Omental fat pad (tissue), 3 donors: ENCODE measurements at regions not wholly inside any gene's neighbourhood (a gene's known extent, or its start where the extent isn't known, plus 50 kb on each side); places are given as distances from the start of the nearest gene placed in this dataset.
A peak's percentile ranks its signal among the peaks of the same experiment; 100 is the strongest.
"Not testable (repeated sequence)": the region's sequence is repeated elsewhere in the genome, so short reads cannot be mapped to it uniquely, and the experiment has no call there.

Experiments used
- ATAC-seq: fragments of 150-250 bp; one replicate; pipeline ENCODE4 v1.9.1; 2016; ENCODE audit warnings: mild to moderate bottlenecking, moderate library complexity; ENCODE audit not compliant: low FRiP score
- DNase-seq: peaks from one replicate; pipeline ENCODE4 v3.0.0-alpha.2; 2019; ENCODE audit warnings: low spot score
- TF ChIP-seq, protein P1 (sequence below), 3 donors: fragments of 450-650 bp; IDR thresholded peaks; one replicate each; pipeline ENCODE4 v1.5.1; 2016 to 2017; ENCODE audit warnings: antibody characterized with exemption in 3 of 3, mild to moderate bottlenecking in 3 of 3, moderate library complexity in 2 of 3

DNA sequence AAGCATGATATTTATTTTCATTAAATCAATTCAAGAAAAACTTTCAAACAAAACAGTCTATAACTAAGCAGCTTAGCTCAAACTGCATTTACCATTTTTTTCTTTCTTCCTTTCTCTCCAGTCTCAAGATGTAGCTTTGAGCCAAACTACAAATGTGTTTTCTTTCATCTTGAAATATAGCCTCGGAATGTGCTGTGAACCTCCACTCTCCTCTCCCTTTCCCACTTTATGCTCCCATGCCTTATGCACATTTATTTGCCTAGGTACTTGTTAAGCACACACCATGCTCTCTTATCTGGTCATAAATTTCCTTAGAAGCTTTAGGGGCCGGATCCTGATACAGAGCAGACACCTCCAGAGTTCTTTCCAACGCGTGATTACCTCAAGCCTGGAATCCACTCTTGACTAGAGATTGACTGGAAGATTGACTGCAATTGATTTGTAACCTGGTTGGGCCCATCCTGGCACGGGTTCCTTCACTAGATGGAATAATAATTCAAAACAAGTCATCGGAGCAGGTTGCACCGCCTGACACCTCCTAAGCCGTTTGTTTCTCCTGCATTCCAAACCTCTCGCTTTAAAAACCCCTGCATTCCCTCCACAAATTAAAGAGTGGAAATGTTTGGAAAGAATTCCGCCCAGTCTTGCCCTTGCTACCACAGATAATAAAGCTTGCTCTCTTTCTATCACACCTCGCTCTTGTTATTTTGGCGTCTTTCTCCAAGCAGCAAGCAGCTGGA, 344.7 kb downstream of the CHL1 start:
- TF ChIP-seq, protein P1, sequence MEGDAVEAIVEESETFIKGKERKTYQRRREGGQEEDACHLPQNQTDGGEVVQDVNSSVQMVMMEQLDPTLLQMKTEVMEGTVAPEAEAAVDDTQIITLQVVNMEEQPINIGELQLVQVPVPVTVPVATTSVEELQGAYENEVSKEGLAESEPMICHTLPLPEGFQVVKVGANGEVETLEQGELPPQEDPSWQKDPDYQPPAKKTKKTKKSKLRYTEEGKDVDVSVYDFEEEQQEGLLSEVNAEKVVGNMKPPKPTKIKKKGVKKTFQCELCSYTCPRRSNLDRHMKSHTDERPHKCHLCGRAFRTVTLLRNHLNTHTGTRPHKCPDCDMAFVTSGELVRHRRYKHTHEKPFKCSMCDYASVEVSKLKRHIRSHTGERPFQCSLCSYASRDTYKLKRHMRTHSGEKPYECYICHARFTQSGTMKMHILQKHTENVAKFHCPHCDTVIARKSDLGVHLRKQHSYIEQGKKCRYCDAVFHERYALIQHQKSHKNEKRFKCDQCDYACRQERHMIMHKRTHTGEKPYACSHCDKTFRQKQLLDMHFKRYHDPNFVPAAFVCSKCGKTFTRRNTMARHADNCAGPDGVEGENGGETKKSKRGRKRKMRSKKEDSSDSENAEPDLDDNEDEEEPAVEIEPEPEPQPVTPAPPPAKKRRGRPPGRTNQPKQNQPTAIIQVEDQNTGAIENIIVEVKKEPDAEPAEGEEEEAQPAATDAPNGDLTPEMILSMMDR (IDR thresholded peaks at IDR 0.05) = no peak
- ATAC-seq = peak; percentile 70
- no peak for DNase-seq

DNA sequence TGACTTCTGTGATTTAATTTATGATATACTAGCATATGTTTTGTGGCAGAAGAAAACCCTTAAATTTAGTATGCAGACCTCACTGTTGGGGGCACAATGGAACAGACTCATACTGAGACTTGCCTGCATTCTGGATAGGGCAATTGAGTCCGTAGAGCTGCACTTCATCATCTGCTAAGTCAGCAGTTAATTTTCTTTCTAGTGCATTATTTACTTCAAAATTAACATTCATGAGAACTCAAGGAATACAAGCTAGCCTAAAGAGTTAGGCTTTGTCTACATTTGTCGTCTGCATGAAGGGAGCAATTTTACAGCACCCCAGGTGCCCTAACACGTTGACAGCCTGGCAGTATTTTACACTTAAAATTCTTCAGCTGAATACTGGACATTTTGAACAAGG, 345.5 kb downstream of the CHL1 start:
- DNase-seq = no peak
- no peak for ATAC-seq
- TF ChIP-seq, protein P1 (IDR thresholded peaks at IDR 0.05) = no peak

DNA sequence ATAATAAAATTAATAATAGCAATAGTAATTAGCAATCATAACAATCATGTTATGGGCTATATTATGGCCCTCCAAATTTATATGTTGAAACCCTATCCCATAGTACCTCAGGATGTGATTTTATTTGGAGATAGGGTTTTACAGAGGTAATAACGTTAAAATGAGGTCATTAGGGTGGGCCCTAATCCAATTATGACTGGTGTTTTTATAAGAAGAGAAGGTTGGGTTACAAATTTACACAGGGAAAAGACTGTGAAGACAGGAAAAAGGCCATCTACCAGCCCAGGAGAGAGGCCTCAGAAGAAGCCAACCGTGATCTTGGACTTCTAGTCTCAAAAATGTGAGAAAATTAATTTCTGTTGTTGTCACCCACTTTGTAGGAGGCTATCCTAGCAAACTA, 353.1 kb downstream of the CHL1 start:
- DNase-seq (no peak), ATAC-seq (no peak)
- TF ChIP-seq, protein P1 (IDR thresholded peaks at IDR 0.05) = no peak

DNA sequence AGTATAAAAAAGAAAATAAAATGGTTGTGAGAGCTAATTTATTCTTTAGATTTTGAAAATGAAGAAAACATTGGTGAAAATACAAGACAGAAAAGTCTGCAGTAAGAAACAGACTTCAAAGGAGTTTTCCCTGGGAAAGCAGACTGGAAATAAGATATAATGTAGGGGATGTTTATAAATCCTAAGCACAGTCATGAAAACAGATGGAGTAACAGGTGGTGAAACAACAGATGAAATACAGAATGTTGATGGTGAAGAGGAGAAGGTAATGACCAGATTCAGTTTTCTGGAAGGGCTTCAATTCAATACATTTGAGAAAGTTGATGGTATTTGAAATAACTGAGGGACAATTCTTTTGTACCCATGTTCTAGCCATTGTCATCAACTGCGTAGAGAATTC, 353.9 kb downstream of the CHL1 start:
- ATAC-seq (no peak), DNase-seq (no peak)
- TF ChIP-seq, protein P1 (IDR thresholded peaks at IDR 0.05) = no peak

DNA sequence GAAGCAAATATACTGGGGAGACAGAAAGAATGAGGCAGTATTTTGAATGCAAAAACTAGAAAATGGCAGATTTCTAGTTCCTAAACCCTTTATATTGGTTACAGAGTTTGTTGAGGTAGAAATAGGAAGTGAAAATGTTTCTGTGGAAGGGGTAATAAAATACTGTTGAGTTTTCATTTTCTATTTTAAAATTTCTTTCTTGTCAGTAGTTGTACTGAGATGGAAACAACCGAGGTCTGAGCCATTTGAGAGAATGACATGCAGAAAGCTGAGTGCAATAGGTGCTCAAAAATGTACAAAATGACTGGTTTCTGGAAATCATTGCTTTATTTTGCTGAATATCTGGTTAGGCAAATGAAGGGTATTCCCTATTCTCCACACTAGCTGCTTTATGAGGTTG, 361.4 kb downstream of the CHL1 start:
- no peak for ATAC-seq
- TF ChIP-seq, protein P1 (IDR thresholded peaks at IDR 0.05) = no peak
- no peak for DNase-seq

DNA sequence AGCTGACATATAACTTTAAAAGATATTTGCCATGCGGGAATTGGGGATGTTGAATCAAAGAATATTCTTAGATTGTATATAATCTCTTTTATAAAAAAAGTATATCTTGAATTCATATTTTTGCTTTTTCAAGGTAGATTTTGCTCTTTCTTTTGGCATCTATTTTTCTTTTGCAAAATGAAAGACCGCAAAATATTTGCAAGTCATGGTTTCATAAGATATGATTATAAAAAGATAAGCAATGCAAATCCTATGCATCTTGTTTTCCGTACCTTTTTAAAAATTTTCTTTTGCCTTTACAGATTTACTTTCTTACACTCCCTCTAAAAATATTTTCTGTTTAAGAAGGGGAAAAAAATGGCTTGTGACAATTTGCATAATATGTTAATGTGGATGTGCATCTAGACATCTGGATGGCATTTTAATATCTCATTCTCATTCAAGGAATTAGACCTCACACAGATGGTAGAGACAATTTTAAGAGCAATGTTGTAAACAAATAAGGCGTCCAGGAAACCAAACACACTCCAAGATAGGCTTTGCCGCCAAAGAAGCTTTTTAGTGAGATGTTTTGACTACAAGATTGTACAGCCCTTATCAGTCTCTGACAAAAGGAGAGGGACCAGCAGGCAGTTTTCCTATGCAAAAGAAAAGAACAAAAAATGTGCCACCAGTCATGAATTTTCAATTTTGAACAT, 371.1 kb downstream of the CHL1 start:
- TF ChIP-seq, protein P1 (IDR thresholded peaks at IDR 0.05) = no peak
- DNase-seq = no peak
- no peak for ATAC-seq

DNA sequence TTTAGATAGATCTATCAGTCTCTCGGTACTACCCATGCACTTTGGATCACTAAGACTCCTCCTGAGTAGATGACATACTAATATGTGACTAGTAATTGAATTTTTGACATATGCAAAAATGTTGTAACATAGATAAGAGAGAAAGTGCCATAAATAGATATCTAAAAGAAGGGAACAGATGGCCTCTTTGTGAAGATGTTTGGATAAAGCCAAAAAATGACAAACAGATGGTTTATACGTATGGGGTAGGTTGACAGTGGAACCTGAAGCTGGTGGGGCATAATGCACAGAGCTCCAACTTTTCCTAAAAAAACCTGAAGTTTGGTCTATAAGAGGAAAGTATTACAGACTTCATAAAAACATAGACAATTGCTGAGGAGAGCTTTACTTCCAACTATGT, 383.0 kb downstream of the CHL1 start:
- ATAC-seq, DNase-seq: not testable (repeated sequence)

DNA sequence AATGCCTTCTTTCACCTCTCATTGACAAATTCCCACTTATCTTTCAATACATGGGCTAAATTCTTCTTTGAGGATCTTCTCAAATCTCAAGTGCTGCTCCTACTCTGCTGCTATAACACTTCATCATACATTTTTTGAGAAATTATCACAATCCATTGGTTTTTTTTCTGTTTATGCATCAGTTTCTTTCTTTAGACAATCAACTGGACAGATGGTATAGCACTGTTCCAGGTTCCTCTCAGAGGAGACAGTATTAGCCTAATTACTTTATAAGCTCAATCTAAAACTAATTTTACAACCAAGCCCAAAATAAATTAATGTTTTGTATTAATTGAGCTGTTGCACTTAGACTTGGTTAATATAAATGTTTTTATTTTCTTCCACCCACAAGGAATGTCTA, 392.5 kb downstream of the CHL1 start:
- ATAC-seq, DNase-seq: not testable (repeated sequence)

DNA sequence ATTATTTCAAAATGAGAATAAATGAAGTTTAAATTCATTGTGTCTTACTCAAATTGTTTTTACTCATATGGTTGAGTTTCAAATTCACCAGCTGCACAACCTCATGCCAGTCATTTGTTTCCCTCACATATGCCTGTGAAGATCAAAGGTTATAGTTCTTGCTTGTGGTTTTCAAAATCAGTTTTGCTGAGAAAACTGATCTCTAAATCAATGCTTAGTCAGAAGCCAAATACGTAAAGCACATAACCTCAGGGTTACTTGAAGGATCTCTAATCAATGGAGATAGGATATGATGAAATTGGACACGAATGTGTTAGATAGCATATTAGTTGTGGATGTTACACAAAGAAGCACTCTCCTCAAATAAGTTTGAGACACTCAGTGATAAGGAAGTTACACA, 400.7 kb downstream of the CHL1 start:
- not testable (repeated sequence) for DNase-seq, ATAC-seq

DNA sequence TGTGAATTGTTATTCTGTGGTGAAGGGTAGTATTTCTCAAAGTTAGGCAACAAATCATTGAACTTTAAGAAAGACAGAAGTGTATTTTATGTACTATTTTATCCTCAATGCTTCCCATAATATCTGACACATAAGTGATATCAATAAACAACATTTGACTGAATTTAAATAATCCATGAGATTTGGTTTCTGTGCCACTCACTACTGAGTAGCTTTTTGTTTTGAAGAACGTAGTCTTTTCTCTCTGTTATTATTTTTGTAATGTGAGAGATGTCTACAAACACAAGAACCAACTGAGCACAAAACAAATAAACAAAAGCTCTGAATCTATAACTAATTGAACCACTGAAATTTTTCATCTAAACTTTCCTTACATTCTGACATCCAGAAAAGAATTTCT, 401.2 kb downstream of the CHL1 start:
- DNase-seq, ATAC-seq: not testable (repeated sequence)

DNA sequence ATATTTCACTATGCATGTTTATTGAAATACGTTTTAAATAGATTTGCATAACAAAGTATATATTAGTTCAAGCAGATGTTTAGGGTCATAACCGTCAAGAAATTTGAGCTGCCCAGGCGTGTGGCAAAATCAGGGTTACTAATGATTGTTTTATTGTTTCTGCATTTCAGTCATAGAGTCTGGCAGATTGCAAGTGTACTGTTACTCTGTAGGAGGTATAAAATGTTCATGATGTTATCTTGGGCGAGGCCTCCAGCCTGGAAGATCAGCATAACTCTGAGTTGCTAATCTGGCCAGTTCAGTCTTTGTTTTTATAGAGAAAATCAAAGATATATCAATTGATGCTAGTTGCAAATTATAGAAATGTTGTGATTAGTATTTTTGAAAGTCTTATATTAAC, 410.9 kb downstream of the CHL1 start:
- not testable (repeated sequence) for ATAC-seq, DNase-seq
